HG03060 (cell line): ENCODE measurements at regions not wholly inside any gene's neighbourhood (a gene's known extent, or its start where the extent isn't known, plus 50 kb on each side); places are given as distances from the start of the nearest gene placed in this dataset.

ENCODE experiments used
- ATAC-seq: cut with Tn5 transposase; IDR thresholded peaks from one replicate; pipeline ENCODE4 v1.9.1; 2021; ENCODE audit warnings: low read depth, moderate number of reproducible peaks; ENCODE audit not compliant: unreplicated experiment

GRCh38 chr9:23555851-23556250 is 270.2 kb downstream of the ELAVL2 start:
- ATAC-seq = no peak

- no peak for ATAC-seq
Measured at GRCh38 chr9:23556459-23556858, 269.6 kb downstream of the ELAVL2 start.

- no peak for ATAC-seq
Measured at GRCh38 chr9:23557689-23558088, 268.4 kb downstream of the ELAVL2 start.

- no peak for ATAC-seq
Measured at GRCh38 chr9:23559522-23559921, 266.5 kb downstream of the ELAVL2 start.

GRCh38 chr9:23563517-23563916 is 262.5 kb downstream of the ELAVL2 start:
- ATAC-seq = no peak

GRCh38 chr9:23567516-23568165 is 258.4 kb downstream of the ELAVL2 start:
- no peak for ATAC-seq

GRCh38 chr9:23571414-23572104 is 254.5 kb downstream of the ELAVL2 start:
- ATAC-seq = no peak

- ATAC-seq = no peak
Measured at GRCh38 chr9:23573800-23574199, 252.2 kb downstream of the ELAVL2 start.

GRCh38 chr9:23577611-23578010 is 248.4 kb downstream of the ELAVL2 start:
- ATAC-seq = no peak

GRCh38 chr9:23581931-23582330 is 244.1 kb downstream of the ELAVL2 start:
- no peak for ATAC-seq

GRCh38 chr9:23582836-23583235 is 243.2 kb downstream of the ELAVL2 start:
- ATAC-seq = no peak

- no peak for ATAC-seq
Measured at GRCh38 chr9:23586906-23587305, 239.1 kb downstream of the ELAVL2 start.

GRCh38 chr9:23587433-23587832 is 238.6 kb downstream of the ELAVL2 start:
- no peak for ATAC-seq

- no peak for ATAC-seq
Measured at GRCh38 chr9:23587903-23588302, 238.1 kb downstream of the ELAVL2 start.

GRCh38 chr9:23590276-23591000 is 235.6 kb downstream of the ELAVL2 start:
- no peak for ATAC-seq

GRCh38 chr9:23594421-23594820 is 231.6 kb downstream of the ELAVL2 start:
- no peak for ATAC-seq

- ATAC-seq = no peak
Measured at GRCh38 chr9:23596913-23597634, 229.0 kb downstream of the ELAVL2 start.

- ATAC-seq = no peak
Measured at GRCh38 chr9:23598994-23599393, 227.0 kb downstream of the ELAVL2 start.

GRCh38 chr9:23603311-23603710 is 222.7 kb downstream of the ELAVL2 start:
- no peak for ATAC-seq

GRCh38 chr9:23606107-23606506 is 219.9 kb downstream of the ELAVL2 start:
- ATAC-seq = no peak

GRCh38 chr9:23608456-23608855 is 217.6 kb downstream of the ELAVL2 start:
- ATAC-seq = no peak
